ENCODE measurements at regions not wholly inside any gene's neighbourhood (a gene's known extent, or its start where the extent isn't known, plus 50 kb on each side); places are given as distances from the start of the nearest gene placed in this dataset.

- no peak overlapping the region for H3K4me3 ChIP-seq (replicated peaks; ENCODE audit: low read depth, low read length)
- no peak for DNase-seq (ENCODE audit: low read depth)
- TF ChIP-seq, protein P1, sequence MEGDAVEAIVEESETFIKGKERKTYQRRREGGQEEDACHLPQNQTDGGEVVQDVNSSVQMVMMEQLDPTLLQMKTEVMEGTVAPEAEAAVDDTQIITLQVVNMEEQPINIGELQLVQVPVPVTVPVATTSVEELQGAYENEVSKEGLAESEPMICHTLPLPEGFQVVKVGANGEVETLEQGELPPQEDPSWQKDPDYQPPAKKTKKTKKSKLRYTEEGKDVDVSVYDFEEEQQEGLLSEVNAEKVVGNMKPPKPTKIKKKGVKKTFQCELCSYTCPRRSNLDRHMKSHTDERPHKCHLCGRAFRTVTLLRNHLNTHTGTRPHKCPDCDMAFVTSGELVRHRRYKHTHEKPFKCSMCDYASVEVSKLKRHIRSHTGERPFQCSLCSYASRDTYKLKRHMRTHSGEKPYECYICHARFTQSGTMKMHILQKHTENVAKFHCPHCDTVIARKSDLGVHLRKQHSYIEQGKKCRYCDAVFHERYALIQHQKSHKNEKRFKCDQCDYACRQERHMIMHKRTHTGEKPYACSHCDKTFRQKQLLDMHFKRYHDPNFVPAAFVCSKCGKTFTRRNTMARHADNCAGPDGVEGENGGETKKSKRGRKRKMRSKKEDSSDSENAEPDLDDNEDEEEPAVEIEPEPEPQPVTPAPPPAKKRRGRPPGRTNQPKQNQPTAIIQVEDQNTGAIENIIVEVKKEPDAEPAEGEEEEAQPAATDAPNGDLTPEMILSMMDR (IDR thresholded peaks at IDR 0.05; ENCODE audit: low read length, missing control alignments): no peak
Measured at GRCh38 chr2:8118940-8119781, 562.7 kb upstream of the ID2 start.

- TF ChIP-seq, protein P1 (IDR thresholded peaks at IDR 0.05; ENCODE audit: low read length, missing control alignments): no peak
- peak overlapping the region; percentile 18 for H3K4me3 ChIP-seq (replicated peaks; ENCODE audit: low read depth, low read length)
- peak; percentile 82 for DNase-seq (ENCODE audit: low read depth)
Measured at GRCh38 chr2:8119782-8120505, 561.9 kb upstream of the ID2 start.

DNA sequence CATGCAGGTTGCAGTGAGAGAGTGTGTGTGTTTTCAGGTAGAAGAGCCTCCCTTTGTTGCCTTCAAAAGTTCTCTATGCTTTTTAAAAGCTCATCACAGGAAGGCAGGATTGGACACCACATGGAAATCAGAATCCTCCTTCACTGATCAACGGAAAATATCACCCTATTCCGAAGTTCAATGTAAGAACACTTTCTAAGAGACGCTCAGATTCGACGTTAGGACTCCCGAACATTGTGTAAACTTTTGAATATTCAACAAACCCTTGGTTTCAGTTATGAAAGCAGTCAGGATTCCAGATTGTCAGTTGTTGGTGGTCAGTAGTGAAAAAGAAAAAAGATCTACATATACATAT lies 561.4 kb upstream of the ID2 start:
- TF ChIP-seq, protein P1 (IDR thresholded peaks at IDR 0.05; ENCODE audit: low read length, missing control alignments): no peak
- no peak for DNase-seq (ENCODE audit: low read depth)
- H3K4me3 ChIP-seq (replicated peaks; ENCODE audit: low read depth, low read length): no peak overlapping the region

- DNase-seq (ENCODE audit: low read depth): peak; percentile 52
- TF ChIP-seq, protein P1 (IDR thresholded peaks at IDR 0.05; ENCODE audit: low read length, missing control alignments): no peak
Measured at GRCh38 chr2:8121022-8121825, 560.6 kb upstream of the ID2 start.

GRCh38 chr2:8121826-8122513 lies 559.9 kb upstream of the ID2 start:
- H3K4me3 ChIP-seq (replicated peaks; ENCODE audit: low read depth, low read length): no peak overlapping the region
- TF ChIP-seq, protein P1 (IDR thresholded peaks at IDR 0.05; ENCODE audit: low read length, missing control alignments): no peak
- DNase-seq (ENCODE audit: low read depth): no peak

More at GRCh38 chr2:8121022-8121825, 560.6 kb upstream of the ID2 start:
- no peak overlapping the region for H3K4me3 ChIP-seq (replicated peaks; ENCODE audit: low read depth, low read length)

- TF ChIP-seq, protein P1 (IDR thresholded peaks at IDR 0.05; ENCODE audit: low read length, missing control alignments): no peak
- DNase-seq (ENCODE audit: low read depth): no peak
- no peak overlapping the region for H3K4me3 ChIP-seq (replicated peaks; ENCODE audit: low read depth, low read length)
Measured at GRCh38 chr2:8122520-8122919, 559.3 kb upstream of the ID2 start.

All from fibroblast of pulmonary artery (primary cell).